GM18868 (cell line): ENCODE measurements at regions not wholly inside any gene's neighbourhood (a gene's known extent, or its start where the extent isn't known, plus 50 kb on each side); places are given as distances from the start of the nearest gene placed in this dataset.

ENCODE experiments used
- ATAC-seq: cut with Tn5 transposase; IDR thresholded peaks from one replicate; pipeline ENCODE4 v1.9.1; 2021; ENCODE audit warnings: mild to moderate bottlenecking, moderate library complexity; ENCODE audit not compliant: unreplicated experiment

DNA sequence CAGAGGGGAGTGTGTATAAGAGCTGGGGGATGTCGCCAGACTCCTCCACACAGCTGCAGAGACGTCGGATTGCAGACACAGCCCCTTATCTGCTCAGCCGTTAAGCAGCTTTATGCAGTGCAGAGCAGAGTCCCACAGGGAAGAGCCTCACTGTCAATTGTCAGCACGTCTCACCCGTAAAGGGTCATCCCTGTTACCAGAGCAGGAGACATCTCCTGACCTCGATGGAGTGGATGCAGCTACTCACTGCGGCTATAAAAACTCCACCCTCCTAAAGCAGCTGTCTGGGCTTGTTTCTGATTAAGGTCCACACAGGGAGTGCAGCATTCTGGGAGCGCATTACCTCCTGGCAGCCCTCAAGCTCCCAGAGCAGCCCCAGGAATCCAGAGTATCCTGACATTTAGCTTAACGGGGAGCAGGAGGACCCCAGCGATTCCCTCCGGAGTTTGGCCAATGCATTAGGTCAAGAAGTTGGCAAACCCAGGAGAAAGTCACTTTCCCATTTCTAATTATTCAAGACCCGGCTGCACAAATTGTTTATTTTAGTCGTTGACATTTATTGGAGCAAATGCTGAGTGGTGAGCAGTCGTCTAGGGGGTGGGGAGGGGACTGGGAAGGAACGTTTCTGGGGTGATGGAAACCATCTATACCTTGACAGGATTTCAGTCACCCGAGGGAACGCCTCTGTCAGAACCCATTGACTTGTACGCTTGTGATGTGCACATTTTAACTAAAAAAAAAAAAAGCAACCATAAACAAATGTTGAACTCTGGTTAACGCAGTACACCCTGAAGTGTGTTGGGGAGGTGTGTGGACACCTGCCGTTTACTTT, 100.0 kb upstream of the ZNF469 start:
- no peak for ATAC-seq

DNA sequence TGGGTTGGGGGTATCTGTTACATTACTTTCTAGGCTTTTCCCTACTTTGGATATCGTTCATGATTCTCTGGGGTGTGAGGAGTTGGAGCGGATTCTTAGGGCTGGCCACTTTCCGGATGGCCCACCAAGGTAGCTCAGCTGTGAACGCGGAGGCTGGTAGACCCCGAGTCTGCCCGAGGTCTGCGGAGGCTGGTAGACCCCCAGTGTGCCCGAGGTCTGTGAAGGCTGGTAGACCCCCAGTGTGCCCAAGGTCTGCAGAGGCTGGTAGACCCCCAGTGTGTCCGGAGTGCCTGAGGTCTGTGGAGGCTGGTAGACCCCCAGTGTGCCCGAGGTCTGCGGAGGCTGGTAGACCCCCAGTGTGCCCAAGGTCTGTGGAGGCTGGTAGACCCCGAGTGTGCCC, 99.2 kb upstream of the ZNF469 start:
- no peak for ATAC-seq

DNA sequence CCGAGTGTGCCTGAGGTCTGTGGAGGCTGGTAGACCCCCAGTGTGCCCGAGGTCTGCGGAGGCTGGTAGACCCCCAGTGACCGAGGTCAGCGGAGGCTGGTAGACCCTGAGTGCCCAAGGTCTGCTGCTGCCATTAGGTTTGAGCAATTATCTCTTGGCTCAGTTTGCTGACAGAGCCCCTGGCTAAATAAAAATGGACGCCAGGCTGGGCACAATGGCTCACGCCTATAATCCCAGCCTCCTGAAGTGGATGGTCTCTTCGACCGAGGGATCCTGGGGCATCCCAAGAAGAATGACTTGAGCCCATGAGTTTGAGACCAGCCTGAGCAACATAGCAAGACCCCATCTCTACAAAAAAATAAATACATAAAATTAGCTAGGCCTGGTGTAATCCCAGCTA, 98.7 kb upstream of the ZNF469 start:
- no peak for ATAC-seq

DNA sequence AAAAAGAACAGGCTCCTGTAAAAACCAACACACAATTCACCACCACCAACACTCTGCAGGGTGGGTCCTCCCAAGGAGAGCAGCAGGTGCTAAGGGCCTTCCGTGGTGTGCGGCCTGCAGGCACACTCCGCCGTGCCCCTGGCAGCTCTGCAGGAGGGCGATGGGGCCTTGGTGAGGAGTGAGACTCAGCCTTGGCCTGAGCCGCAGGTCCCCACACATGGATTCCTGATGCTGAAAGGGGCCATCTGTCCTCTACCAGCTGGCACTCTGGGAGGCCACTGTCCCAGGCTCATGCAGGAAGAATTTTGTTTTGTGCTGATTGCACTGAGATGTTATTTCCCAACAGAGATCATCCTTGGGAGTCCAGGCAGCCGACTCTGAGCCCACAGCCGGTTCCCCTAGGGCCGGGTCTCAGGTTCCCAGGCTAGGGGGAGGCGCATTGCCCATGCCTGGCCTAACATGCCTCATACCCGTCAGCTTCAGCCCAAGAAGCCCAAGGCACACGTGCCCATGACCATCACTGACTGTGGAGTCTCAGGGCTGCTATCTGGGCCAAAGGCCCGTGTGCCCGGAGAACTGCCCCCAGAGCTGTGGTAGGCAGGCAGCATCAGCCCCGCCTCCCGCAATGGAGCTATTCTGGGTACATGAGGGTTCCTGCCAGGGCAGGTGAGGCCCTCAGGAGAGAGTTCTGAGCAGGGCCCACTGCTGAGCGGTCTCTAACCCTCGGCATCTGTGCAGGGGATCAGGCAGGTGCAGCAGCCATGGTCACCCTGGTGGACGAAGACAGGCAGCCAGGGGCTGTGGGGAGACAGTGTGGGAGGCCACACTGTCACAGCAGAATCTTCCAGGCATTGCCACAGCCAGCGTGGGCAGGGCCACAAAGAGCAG, 97.9 kb upstream of the ZNF469 start:
- ATAC-seq, result no peak

DNA sequence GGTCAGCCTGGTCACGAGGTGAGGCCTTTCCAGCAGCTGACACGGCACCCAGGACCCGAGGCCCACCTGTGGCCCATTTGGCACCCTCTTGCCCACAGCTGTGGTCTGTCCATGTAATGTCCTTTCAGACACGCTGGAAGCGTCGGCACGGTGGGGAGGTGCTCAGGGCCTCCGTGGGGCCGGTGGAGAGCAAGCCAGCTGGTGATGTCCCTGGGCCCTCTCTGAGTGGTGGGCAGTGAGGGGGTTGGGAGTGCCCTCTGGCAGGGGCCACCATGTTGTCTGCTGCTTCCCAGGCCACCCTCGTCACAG, 97.3 kb upstream of the ZNF469 start:
- ATAC-seq, result no peak

DNA sequence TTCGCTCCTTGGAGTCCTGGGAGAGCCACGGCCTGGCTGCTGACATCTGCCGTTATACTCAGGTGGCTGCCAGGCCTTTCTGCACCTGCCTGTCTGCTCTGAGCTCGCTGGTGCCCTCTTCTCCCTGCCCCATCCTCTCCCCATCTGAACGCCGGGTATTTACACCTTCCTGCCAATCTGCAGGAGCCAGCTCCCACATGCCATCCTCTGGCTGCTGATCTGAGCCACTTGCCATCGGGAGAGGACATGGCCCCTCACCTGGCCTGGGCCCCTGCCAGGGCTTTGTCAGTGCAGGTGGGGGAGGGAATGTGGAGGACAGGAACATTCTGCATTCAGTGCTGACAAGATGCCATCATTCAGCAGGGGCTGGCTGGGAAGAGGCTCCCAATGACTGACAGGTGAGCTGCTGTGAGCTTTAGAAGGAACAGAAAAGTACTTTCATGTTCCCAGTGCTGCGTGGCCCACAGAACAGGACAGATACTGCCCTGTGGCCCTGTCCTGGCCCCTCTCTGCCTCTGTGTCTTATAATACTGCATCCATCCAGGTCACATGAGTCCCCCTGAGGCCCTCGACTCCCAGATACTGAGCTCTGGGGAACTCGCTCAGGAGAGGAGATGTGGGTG, 96.3 kb upstream of the ZNF469 start:
- no peak for ATAC-seq

DNA sequence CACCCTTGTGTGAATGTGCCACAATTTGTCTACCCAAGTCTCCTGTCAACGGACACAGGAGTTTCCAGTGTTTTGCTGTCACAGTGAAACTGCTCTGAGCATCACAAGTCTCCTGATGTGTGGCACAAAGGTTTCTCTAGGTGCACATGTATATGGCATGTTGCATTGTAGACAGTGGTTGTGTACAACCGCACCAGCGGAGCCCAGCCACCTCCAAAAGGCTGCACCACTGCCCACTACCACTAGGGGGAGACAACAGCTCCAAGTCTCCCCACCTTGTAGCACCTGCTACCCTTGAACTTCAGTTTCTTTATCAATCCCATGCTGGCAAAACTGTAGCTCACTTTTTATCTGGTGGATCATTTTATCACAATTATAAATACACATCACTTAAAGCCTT, 95.5 kb upstream of the ZNF469 start:
- no peak for ATAC-seq

DNA sequence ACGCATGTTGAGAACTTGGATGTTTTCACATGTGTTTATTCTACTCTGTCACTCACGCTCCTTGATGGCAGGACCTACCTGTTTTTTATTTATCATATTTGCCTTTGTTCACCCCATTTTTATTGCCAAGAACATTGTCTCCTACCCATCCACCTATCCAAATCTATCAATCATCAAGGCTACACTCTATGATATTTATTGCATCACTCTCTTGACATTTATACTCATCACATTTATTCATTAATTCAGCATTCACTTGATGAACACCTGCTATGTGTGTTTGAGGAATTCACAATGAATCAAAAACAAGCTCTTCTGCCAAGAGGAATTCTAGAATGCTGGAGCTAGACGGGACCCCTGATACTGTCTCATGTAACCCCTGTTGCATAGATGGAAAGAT, 94.5 kb upstream of the ZNF469 start:
- ATAC-seq, result no peak

DNA sequence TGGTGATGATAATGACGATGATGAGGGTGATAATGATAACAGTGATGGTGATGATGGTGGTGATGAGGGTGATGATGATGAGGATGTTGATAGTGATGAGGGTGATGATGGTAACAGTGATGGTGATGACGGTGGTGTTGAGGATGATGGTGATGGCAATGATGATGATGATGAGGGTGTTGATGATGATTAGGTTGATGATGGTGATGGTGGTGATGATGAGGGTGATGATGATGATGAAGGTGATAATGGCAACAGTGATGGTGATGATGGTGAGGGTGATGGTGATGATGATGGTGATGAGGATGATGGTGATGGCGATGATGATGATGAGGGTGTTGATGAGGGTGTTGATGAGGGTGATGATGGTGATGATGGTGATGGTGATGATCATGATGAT, 93.8 kb upstream of the ZNF469 start:
- no peak for ATAC-seq

DNA sequence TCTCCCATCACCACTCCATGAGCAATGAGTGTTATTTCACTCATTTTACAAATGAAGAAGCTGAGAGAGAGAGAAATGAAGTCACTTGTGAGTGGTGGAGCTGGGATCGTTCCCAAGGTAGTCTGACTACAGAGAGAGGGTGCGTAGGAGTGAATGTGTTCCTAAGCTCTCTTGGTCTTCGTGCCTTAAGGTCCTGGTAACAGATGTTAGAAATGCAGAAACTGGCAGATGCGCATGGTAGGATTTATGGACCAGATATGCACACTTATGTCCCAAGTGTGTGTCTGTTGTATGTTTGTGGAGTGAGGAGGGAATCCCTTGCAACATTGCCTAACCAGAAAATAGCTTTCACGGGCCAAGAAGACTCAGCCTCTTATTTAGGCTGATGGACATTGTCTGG, 93.2 kb upstream of the ZNF469 start:
- ATAC-seq, result no peak

DNA sequence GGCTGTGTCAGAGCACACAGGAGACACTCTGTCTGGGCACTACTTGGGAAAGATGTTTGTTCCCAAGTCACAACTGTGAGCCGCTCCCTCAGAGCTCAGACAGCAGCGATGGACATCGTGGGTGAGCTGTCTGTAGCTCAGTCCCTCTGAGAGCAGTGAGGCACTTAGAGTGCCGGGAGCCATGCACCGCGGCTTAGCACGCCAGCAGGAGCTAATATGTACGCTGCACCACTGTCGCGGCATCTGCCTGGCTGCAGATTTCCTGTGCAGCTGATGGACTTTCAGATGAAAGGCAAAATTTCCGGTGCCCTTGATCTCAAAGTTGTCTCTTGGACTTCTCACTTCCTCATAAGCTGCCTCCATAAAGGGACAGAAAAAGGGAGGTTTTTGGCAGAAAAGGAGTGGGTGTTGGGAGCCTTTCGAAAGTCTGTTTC, 92.8 kb upstream of the ZNF469 start:
- no peak for ATAC-seq

DNA sequence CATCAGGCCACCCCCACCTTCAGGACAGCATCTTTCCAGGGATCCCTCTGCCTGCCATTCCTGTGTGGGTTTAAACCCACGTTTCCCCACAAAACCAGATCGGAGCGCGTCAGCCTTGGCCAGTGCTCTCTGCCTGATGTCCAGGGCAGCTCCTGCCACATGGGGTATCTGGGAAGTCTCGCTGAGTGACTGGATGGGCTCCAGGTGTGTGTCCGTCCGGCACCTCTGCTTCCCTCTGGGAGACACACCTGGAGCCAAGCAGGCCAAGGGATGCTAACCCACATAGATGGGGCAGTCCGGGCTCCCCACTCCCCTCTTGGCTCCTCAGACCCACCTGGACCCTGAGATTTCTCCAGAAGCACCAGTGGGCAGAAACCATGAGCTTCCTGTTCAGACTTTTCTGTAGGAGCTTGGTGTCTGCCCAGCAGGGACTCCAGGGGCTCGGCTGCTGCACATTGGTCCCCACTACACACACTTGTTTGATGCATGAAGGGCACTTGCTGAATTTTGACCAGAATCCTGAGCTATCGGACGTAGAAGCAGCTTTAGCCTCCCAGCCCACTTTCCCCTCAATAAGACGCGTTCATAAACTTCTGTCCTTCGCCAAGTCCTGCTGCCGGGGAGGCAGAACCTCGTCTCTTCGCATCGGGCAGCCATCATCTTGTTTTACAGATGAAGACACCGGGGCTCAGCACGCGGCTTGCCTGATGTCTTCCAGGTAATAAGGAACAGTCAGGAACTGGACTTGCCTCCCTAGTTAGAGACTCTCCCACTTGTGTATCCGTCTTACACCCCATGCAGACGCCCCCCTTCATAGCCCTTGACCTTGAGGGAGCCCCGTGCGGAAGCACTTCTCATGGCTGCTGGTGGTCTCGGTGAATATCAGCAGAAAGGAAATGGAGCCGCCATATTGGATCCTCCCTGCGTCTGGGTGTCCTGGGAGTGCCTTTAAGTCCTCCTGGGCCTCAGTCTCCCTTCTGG, 91.6 kb upstream of the ZNF469 start:
- ATAC-seq, result no peak

DNA sequence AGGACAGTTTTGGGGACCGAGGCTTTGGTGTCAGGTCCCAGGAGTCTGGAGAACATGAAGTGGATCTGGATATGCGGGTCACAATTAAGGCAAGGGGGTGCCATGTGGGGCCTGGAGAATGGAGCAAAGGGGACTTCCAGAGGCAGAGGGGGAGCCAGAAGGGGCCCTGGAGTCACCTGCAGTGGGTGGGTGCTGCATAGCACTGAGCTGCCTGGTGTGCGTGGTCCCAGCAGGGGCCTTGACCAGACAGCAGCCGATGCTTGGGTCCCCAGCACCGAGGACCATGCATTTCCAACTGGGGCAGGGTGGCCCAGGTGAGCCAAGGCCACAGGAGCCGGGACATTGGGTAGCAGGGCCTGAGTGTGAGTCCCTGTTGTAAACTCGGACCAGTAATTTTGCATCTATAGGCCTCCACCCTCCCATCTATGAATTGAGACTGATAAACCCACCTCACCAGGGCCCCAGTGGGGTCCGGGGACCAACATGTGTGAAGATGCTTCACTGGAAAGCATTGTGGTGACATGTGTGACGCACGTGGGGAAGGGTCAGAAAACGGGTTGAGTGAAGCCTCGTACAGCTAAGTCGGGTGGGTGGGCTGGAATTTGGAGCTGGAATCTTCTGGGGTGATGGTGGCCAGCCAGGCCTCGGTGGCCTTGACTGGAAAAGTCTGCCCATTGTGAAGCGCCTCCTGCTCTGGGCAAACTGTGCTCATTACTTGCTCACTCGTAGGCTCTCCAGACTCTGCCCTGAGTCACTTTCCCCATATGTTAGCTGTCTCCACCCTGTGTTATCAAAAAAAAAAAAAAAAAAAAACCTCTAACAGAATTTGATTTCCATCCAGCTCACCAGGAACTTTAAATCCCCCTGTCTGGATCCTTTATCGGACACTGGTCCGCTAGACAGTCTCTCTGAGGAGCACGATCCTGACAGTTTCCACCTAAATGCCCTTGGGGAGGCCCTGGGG, 90.5 kb upstream of the ZNF469 start:
- ATAC-seq, result no peak

DNA sequence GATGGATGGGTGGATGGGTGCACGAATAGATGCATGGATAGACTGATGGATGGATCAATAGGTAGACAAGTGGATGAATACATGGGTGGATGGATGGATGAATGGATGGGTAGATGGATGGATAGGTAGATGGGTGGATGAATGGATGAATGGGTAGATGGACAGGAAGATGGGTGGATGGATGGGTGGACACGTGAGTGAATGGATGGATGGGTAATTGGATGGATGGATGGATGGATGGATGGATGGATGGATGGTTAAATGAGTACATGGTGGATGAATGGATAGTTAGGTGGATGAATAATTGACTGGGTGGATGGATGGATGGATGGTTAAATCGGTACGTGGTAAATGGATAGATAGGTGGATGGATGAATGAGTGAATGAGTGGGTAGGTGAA, 89.7 kb upstream of the ZNF469 start:
- ATAC-seq, result no peak

DNA sequence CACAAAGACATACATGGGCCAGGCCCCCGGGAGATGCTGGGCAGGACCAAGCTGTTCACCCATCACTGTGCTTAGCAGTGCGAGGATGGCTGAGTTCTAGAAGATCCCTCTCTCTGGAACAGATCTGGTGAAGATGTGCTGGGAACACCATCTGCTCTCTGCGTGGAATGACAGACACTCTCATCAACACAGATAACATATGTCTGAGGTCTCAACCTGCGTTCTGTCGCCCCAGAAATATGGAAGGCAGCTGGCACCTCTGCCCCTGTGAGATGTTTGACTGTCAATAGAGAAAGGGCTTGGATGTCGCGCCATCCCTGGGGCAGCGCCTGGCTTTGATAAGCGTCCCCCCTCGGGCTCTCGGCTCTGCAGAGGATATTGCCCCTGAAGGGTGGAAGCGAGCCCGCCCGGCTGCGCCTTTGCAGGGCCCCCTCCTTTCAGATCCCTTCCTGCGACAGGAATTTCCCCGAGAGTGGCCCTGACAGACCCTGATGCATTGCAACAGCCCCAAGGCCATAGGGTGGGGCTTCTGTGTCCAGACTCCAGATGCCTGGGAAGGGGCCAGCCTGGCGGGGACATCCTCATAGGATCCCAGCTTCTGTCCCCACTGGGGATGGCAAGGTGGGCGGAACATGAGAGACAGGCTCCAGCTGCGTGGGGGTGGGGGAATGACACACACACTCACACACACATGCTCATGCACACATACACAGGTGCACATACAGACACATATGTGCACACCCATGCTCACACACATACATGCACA, 86.9 kb upstream of the ZNF469 start:
- no peak for ATAC-seq

DNA sequence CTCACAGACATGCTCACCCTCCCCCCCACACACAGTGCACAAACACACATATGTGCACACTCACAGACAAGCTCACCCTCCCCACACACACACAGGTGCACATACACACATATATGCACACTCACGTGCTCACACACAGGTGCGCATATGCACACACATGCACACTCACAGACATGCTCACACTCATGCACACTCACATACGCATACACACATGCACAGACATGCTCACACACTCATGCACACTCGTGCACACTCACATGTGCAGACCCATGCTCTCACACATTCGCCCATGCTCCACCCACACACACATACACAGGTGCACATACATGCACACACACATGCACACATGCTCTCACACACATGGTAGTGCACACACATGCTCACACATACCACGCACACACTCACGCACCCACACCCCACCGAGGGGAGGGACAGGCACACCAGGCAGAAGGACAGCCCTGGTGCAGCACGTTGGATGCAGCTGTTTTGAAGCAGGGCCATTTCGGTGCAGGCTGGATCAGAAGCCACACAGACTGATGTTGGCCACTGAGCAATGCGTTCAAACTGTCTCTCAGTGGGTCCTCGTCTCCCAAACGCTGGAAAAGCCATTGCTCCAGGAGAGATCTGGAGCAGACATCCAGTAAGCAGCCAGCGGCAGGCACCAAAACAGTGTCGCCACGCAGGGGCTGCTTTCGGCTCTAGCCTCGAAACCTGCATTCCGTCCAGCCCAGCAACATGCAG, 86.2 kb upstream of the ZNF469 start:
- ATAC-seq, result no peak

DNA sequence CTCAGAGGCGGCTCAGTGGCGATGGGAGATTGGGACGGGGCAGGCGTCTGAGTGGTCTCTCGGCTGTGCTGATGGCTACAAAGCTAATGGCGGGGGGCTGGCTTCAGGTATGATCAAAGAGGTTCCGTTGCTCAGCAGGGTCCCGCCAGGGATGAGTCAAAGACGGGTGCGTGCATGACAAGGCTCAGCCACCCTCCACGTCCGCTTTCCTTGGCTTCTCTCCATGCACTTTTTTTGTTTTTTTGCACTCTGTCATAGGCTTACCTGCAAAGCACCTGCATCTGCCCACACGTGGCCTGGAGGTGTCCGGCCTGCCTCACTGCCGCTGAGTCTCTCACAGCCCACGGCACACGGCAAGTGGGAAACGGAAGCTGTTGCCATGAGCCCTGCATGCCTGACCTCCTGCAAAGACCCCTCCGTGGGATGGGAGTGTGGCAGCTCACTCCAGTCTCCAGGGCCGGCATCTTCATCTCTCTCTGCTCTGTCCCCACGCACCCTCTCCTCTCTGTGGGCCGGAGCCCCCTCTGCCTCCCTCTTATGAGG, 85.5 kb upstream of the ZNF469 start:
- ATAC-seq, result no peak
